ENCODE measurements at regions not wholly inside any gene's neighbourhood (a gene's known extent, or its start where the extent isn't known, plus 50 kb on each side); places are given as distances from the start of the nearest gene placed in this dataset.
A peak's percentile ranks its signal among the peaks of the same experiment; 100 is the strongest.

DNA sequence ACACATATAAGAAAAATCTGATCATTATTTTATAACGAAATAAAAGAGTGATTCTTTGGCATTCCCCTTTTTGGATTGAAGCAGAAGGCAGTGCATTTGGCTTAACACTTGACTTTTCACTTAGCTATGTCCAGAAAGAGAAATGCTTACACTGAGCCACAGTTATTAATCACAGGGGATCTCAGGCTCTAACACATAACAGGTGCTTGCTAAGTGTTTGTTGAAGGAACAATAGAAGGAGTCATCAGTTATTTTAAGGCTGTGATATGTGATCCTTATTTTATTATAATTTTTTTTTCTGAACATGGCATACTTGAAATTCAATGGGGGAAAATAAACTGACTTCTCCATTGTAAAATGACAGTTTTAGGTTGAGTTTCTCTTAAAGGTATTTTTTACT lies 209.5 kb downstream of the UBE2E3 start:
- no peak for DNase-seq (ENCODE audit: low read depth)

DNA sequence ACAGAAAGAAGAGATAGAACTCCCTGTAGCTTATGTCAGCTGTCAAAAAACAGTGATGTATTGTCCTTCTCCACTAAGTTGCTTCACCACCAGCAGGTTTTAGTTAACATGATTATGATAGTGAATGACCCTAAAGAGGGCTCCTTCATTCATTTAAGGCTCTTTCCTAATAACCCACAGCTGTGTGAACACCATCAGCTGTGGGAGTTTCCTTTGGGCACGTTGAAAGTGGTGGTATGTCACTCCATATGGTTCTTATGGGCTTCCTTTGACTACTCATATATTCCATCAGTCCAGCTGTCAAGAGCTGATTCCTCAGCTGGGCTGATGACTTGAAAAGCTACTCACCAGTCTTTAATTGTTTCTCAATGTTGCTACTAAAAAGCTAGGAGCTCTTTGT lies 210.3 kb downstream of the UBE2E3 start:
- DNase-seq (ENCODE audit: low read depth) = peak; percentile 56

DNA sequence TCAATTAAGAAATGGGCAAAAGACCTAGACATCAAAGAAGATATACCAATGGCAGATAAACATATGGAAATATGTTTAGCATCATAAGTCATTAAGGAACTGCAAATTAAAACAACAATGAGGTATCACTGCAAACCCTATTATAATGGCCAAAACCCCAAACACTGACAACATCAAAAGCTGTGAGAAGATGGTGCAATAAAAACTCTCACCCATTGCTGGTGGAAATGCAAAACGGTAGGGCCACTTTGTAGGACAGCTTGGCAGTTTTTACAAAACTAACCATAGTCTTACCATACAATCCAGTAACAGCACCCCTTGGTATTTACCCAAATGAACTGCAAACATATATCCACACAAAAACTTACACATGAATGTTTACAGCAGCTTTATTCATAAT lies 213.1 kb downstream of the UBE2E3 start:
- no peak for DNase-seq (ENCODE audit: low read depth)

GRCh38 chr2:181196401-181196800 lies 216.0 kb downstream of the UBE2E3 start:
- DNase-seq (ENCODE audit: low read depth) = no peak

DNA sequence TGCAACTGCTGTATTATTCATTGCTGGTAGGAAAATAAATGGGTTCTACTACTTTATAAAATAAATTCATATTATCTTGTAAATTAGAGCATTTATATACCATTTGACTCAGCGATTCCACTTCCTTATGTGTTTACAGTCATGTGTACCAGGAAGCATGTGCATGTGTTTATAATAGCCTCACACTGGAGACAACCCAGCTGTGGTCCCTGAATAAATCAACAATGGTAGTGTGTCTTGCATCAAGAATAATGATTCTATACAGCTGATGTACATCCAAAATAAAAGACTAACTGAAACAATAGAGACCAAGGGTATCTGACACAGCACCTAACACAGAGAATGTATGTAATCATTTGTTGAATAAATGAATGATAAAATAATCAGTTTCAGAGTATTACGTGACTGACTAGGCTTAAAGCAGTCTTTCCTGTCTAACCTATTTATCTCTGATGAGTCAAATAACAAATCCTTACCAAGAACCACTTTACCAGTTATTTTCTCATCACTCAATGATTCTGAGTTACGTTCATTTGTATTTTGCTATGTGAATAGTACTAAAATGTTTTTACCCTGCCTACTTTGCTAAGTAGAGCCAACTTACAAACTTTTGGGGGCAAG lies 216.8 kb downstream of the UBE2E3 start:
- DNase-seq (ENCODE audit: low read depth) = no peak

DNA sequence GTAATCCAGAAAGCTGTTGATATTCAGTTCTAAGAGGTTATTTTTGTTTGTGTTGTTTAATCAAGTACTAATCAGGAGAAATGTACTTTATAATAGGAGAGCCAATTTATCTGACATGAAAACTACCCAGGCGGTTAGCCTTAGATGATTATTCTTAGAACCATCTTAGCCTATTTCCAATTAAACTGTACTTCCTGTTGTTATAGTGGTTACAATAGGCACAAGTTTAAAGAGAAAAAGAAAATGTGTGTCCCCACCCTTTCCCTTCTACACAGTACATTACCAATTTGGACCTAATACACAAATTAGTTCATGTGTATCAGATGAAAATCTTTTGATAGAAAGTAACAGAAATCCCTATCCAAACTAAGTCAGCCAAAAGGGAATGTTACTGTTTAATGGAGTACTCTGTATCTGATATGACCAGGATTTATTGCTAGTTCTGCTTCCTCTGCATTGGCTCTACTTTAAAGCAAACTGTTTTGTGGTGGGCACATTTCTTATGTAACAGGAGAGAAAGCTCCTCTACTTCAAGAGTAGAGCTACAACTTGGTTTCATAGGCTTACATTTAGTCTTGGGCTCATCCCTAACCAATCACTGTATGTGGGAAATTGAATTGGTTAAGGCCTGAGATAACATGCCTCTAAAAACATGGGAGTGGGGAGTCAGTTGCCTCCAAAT lies 217.9 kb downstream of the UBE2E3 start:
- DNase-seq (ENCODE audit: low read depth) = no peak

GRCh38 chr2:181203412-181203811 lies 223.0 kb downstream of the UBE2E3 start:
- DNase-seq (ENCODE audit: low read depth) = peak; percentile 88

DNA sequence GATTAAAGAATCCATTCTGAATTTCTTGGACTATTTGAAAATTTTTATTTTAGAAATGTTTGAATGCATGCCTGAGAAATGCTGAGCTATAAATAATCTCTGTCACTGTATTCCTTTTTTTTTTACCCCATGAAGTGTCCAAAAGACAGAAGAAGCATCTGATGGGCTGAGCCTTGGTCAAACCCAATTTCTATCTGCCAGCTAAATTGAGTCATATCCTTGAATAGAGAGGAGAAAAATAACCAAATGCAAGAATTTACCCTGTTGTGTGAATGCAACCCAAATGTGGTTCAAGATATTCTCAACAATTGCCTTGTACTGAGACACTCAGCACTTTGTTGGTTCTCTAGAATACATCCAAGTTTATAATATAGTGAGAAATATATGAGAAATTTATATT lies 223.5 kb downstream of the UBE2E3 start:
- peak; percentile 15 for DNase-seq (ENCODE audit: low read depth)

DNA sequence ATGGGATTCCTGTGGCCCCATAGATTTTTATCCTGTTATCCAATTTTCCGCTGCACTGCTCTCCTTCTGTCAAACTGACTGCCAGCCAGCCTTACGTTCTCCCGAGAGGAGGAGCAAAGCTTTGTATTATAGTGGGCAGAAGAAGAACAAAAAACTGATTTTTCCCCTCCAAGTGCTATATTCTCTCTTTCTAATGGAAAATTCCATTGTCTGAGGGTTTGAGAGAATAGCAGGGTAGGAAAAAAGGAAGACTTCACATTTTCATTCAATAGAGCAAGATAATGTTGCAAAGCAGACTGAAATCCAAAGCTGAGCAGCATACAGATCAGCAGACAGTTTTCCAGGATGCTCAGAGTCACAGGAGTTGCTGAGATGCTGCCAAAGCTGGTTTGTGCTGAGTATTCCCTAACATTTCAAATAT lies 238.0 kb downstream of the UBE2E3 start:
- DNase-seq (ENCODE audit: low read depth) = no peak

DNA sequence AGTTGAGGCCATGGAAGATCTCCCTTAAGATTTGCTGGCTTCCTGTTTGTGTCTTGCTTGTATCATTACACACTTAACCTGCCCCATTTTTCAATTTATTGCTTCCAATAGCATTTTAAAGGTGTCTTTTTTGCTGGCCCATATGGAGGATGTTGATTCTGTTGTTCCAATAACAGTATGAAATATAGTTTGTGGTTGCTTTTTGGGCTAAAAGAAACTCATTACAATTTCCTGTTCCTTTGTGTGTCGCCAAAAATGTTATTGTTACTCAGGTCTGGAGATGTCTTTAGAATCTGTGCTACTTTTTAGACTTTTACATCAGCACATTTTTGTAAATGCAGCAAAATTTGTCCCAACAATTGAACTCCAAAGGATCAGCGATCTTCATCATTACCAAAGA lies 234.0 kb upstream of the ITGA4 start:
- no peak for DNase-seq (ENCODE audit: low read depth)

DNA sequence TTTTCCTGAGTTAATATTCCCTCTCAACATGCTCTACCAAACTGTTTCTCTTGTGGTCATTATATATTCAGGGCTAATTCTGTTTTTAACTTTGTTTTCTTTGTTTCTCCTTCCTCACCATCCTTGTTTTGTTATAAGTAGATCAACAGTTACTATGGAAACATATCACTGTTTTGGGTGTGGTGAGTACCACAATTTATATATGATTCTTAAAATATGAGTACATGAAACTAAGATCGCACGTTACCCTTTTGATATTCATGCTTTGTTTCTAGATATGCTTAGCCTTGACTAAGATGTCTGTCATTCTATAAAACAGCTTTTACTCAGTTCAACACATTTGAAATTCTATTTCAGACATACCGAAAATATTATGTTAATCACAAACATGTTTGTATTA lies 232.3 kb upstream of the ITGA4 start:
- no peak for DNase-seq (ENCODE audit: low read depth)

- DNase-seq (ENCODE audit: low read depth) = no peak
Measured at GRCh38 chr2:181228661-181229060, 228.5 kb upstream of the ITGA4 start.

- DNase-seq (ENCODE audit: low read depth) = no peak
Measured at GRCh38 chr2:181231151-181231550, 226.0 kb upstream of the ITGA4 start.

DNA sequence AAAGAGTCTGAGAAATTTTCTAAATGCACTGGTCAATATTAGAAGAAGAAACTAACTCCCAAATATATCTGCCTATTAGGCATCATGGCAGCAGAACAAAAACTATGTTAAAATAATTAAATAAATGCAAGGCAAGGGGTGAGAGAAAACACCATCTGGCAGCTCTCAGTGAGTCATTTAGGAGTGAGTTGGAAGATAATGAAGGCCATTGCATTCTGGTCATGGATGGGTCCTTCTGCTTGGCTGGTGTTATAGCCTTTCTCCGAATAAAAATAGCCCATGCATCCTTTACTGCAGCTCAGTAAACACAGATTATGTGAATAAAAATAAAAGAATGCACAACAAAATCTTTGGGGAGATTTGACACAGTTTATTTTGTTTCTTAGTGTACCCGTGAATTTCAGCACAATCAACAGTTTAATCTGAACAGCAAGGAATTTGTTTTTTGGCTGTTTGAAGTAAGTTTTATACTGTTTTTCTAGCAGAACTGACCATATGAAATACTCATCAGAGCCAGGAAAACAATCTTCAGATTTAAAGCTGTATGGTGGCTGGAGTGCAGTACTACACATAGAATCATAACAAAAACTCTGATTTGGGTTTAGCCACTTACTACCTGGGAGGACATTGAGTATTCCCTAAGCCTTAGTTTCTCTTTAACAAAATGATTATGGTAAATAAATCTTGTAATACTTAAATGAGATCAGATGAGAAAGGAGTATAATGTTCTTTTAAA lies 225.1 kb upstream of the ITGA4 start:
- peak; percentile 23 for DNase-seq (ENCODE audit: low read depth)

DNA sequence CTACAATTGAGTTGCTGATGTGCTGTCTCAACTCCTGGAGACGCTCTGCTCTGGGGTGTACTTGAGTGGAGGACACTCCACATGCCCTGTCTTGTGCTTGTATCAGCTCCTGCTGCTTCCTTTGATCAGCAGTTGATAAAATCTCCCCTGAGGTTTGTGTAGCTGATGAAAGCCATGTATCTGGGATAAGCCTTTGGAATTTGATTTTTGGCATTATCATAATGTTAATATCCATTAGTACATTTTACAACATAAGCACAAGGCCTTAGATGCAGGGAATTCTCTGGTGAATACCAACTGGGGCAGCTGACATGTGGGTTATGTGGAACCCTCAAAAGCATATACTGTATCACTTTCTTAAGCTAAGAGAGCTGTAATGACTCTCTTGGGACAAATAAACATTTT lies 222.7 kb upstream of the ITGA4 start:
- DNase-seq (ENCODE audit: low read depth) = no peak

GRCh38 chr2:181235011-181235410 lies 222.2 kb upstream of the ITGA4 start:
- DNase-seq (ENCODE audit: low read depth) = no peak

DNA sequence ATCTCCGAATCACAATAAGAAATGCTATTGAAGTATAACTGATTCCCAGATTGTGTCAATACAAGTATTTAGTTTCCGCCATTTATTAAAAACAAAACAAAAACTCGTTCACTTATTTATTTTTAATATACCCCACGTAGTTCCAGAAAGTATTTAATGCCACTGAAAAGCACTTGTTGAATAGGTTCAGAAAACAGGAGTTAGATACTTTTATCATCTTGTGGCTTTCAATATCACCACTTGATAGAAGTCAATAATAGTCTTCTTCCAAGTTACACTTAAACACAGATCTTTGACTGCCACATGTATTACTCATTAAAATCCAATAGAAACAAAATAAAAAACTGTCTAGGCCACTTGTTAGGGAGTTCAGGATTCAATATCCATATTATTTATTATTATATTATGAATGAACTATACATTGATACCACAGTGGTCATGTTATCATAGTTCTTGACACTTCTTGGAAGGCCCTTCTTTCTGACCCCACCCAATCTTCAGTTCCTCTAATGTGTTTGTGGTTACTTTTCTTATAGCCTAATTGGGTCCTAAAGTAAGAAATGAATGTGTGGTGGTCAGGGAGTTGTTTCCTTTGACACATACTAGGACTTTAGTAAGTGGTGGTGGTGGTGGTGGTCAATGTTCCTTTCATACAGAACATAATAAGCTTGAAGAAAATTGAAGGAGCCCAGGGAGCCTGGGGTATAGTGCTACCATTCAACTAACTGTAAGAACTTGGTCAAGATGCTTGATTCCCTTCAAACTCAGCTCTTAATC lies 221.3 kb upstream of the ITGA4 start:
- DNase-seq (ENCODE audit: low read depth) = no peak

GRCh38 chr2:181239201-181239799 lies 217.9 kb upstream of the ITGA4 start:
- DNase-seq (ENCODE audit: low read depth) = no peak

GRCh38 chr2:181240844-181241243 lies 216.3 kb upstream of the ITGA4 start:
- no peak for DNase-seq (ENCODE audit: low read depth)

GRCh38 chr2:181241366-181241765 lies 215.8 kb upstream of the ITGA4 start:
- no peak for DNase-seq (ENCODE audit: low read depth)

- no peak for DNase-seq (ENCODE audit: low read depth)
Measured at GRCh38 chr2:181241797-181242196, 215.4 kb upstream of the ITGA4 start.

DNA sequence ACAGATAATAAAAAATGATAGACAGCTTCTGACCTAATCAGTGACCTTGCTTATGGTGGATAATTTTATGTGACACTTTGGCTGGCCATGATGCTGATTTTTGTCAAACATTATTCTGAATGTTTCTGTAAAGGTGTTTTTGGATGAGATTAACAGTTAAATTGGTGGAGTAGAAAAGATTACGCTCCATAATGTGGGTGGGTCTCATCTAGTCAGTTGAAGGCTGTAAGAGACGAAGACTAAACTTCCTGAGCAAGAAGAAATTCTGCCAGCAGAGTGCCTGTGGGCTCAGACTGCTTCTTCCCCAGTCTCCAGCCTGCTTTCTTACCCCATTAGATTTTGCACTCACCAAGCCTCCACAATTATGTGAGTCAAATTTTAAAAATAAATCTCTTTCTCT lies 214.9 kb upstream of the ITGA4 start:
- no peak for DNase-seq (ENCODE audit: low read depth)
